GM18951 (cell line): ENCODE measurements at regions not wholly inside any gene's neighbourhood (a gene's known extent, or its start where the extent isn't known, plus 50 kb on each side); places are given as distances from the start of the nearest gene placed in this dataset.

Experiments used
- POLR2A ChIP-seq: IDR thresholded peaks from 4 replicates; pipeline ENCODE4 v1.6.1; 2011; ENCODE audit warnings: mild to moderate bottlenecking; ENCODE audit not compliant: insufficient read length, insufficient read depth; ENCODE audit errors: extremely low read depth
- in situ Hi-C: fragments of 300-500 bp; cut with MboI; formaldehyde crosslinking; loops from one replicate; pipeline ENCODE4 v1.12.0; 2022; ENCODE audit warnings: low sequenced_read_pairs, mixed read lengths, inconsistent platforms; ENCODE audit not compliant: unreplicated experiment

- no peak for TF ChIP-seq POLR2A
- in situ Hi-C loops = no loop called here
Measured at GRCh38 chr7:18420748-18421147, 74.8 kb upstream of the HDAC9 start.

GRCh38 chr7:18421297-18422002 is 74.1 kb upstream of the HDAC9 start:
- no peak for TF ChIP-seq POLR2A
- in situ Hi-C loops = no loop called here

- no peak for TF ChIP-seq POLR2A
- in situ Hi-C loops = no loop called here
Measured at GRCh38 chr7:18425227-18425626, 70.3 kb upstream of the HDAC9 start.

- TF ChIP-seq POLR2A = no peak
- in situ Hi-C loops = no loop called here
Measured at GRCh38 chr7:18425838-18426445, 69.6 kb upstream of the HDAC9 start.

- TF ChIP-seq POLR2A = no peak
- in situ Hi-C loops = no loop called here
Measured at GRCh38 chr7:18426564-18427226, 68.9 kb upstream of the HDAC9 start.

- in situ Hi-C loops = no loop called here
- no peak for TF ChIP-seq POLR2A
Measured at GRCh38 chr7:18429547-18429946, 66.0 kb upstream of the HDAC9 start.

GRCh38 chr7:18430810-18431209 is 64.7 kb upstream of the HDAC9 start:
- no peak for TF ChIP-seq POLR2A
- in situ Hi-C loops = no loop called here

GRCh38 chr7:18434171-18434570 is 61.4 kb upstream of the HDAC9 start:
- TF ChIP-seq POLR2A = no peak
- in situ Hi-C loops = no loop called here

GRCh38 chr7:18437101-18437500 is 58.4 kb upstream of the HDAC9 start:
- in situ Hi-C loops = no loop called here

GRCh38 chr7:18440934-18441333 is 54.6 kb upstream of the HDAC9 start:
- in situ Hi-C loops = no loop called here
- TF ChIP-seq POLR2A = no peak

More at GRCh38 chr7:18437101-18437500, 58.4 kb upstream of the HDAC9 start:
- no peak for TF ChIP-seq POLR2A

GRCh38 chr7:18444826-18445225 is 50.7 kb upstream of the HDAC9 start:
- no peak for TF ChIP-seq POLR2A
- in situ Hi-C loops = no loop called here

GRCh38 chr7:18445483-18445882 is 50.1 kb upstream of the HDAC9 start:
- in situ Hi-C loops = no loop called here

More at GRCh38 chr7:18445483-18445882, 50.1 kb upstream of the HDAC9 start:
- no peak for TF ChIP-seq POLR2A
